Activated CD8-positive, alpha-beta T cell treated with anti-CD3 and anti-CD28 coated beads for 36 hours (primary cell): ENCODE measurements at regions not wholly inside any gene's neighbourhood (a gene's known extent, or its start where the extent isn't known, plus 50 kb on each side); places are given as distances from the start of the nearest gene placed in this dataset.

Source experiments
- ATAC-seq: fragments of 200-7000 bp; cut with Tn5 transposase; one replicate; pipeline ENCODE4 v1.10.0; 2021; ENCODE audit warnings: mild to moderate bottlenecking, moderate library complexity
- CTCF ChIA-PET: fragments of 350-600 bp; sonication (Branson Sonifier 250); formaldehyde crosslinking; loops from one replicate; lab custom pipeline; 2021; ENCODE audit warnings: antibody characterized with exemption; lab: Charles Lee
- POLR2A ChIA-PET: fragments of 350-600 bp; sonication (Branson Sonifier 250); formaldehyde crosslinking; loops from one replicate; lab custom pipeline; 2021; ENCODE audit warnings: antibody characterized with exemption; lab: Charles Lee
- DNase-seq: peaks from one replicate; pipeline ENCODE4 v3.0.0-alpha.2; 2020
- H3K27ac Mint-ChIP-seq: one replicate; pipeline ENCODE4 v1.8.0; 2021; ENCODE audit warnings: mild to moderate bottlenecking, mixed read lengths
- H3K27me3 Mint-ChIP-seq: one replicate; pipeline ENCODE4 v1.8.0; 2021; ENCODE audit warnings: mixed read lengths
- H3K36me3 Mint-ChIP-seq: one replicate; pipeline ENCODE4 v1.8.0; 2021; ENCODE audit warnings: low read depth, mixed read lengths
- H3K4me1 Mint-ChIP-seq: one replicate; pipeline ENCODE4 v1.8.0; 2021; ENCODE audit warnings: low read depth, mixed read lengths
- H3K4me3 Mint-ChIP-seq: one replicate; pipeline ENCODE4 v1.8.0; 2021; ENCODE audit warnings: mild to moderate bottlenecking, moderate library complexity, mixed read lengths
- H3K9me3 Mint-ChIP-seq: one replicate; pipeline ENCODE4 v1.8.0; 2021; ENCODE audit warnings: mixed read lengths
- CTCF ChIP-seq: fragments of 200-600 bp; IDR thresholded peaks from one replicate; pipeline ENCODE4 v1.8.0; 2022; ENCODE audit warnings: antibody characterized with exemption, mild to moderate bottlenecking
- intact Hi-C: fragments of 100-400 bp; cut with micrococcal nuclease; formaldehyde crosslinking; loops from one replicate; pipeline ENCODE4 v1.10.0; 2022

- peaks cover 44% of the 10 kb centered on the region for H3K27me3 Mint-ChIP-seq
- no peak overlapping the region for H3K27ac Mint-ChIP-seq
- DNase-seq, result no peak
- H3K4me3 Mint-ChIP-seq, result no peak overlapping the region
- no peaks in the 10 kb centered on the region for H3K9me3 Mint-ChIP-seq
- POLR2A ChIA-PET, result no interaction called here
- no peaks in the 10 kb centered on the region for H3K36me3 Mint-ChIP-seq
- peaks cover 4% of the 10 kb centered on the region for H3K4me1 Mint-ChIP-seq
- TF ChIP-seq CTCF, result no peak
- ATAC-seq, result no peak
- intact Hi-C loops, result no loop called here
- CTCF ChIA-PET, result no interaction called here
Measured at GRCh38 chr4:27085396-27085795, 224.8 kb downstream of the STIM2 start.

GRCh38 chr4:27087306-27088045 lies 226.8 kb downstream of the STIM2 start:
- H3K9me3 Mint-ChIP-seq, result no peaks in the 10 kb centered on the region
- H3K36me3 Mint-ChIP-seq, result no peaks in the 10 kb centered on the region
- no peak for TF ChIP-seq CTCF
- no peak overlapping the region for H3K4me3 Mint-ChIP-seq
- H3K4me1 Mint-ChIP-seq, result peaks cover 4% of the 10 kb centered on the region
- DNase-seq, result no peak
- no peak overlapping the region for H3K27ac Mint-ChIP-seq
- ChIA-PET CTCF (interaction anchor here (1.1 kb wide), 1 partner anchor 40 kb away, joined by 3 read pairs; no protein-coding TSS in a partner anchor), POLR2A (no interaction called here)
- ATAC-seq, result no peak
- intact Hi-C loops, result no loop called here
- H3K27me3 Mint-ChIP-seq, result peaks cover 50% of the 10 kb centered on the region

GRCh38 chr4:27088491-27088890 lies 227.8 kb downstream of the STIM2 start:
- intact Hi-C loops, result no loop called here
- DNase-seq (no peak), ATAC-seq (no peak)
- peaks cover 4% of the 10 kb centered on the region for H3K4me1 Mint-ChIP-seq
- CTCF ChIA-PET, result no interaction called here
- peaks cover 42% of the 10 kb centered on the region for H3K27me3 Mint-ChIP-seq
- H3K27ac Mint-ChIP-seq, result no peak overlapping the region
- no peaks in the 10 kb centered on the region for H3K36me3 Mint-ChIP-seq
- no peak overlapping the region for H3K4me3 Mint-ChIP-seq
- POLR2A ChIA-PET, result no interaction called here
- no peak for TF ChIP-seq CTCF
- no peaks in the 10 kb centered on the region for H3K9me3 Mint-ChIP-seq

GRCh38 chr4:27089186-27089585 lies 228.5 kb downstream of the STIM2 start:
- no peak for ATAC-seq
- Mint-ChIP-seq H3K27me3 (peaks cover 35% of the 10 kb centered on the region), H3K27ac (no peak overlapping the region), H3K36me3 (no peaks in the 10 kb centered on the region), H3K4me3 (no peak overlapping the region), H3K4me1 (peaks cover 4% of the 10 kb centered on the region), H3K9me3 (no peaks in the 10 kb centered on the region)
- POLR2A ChIA-PET, result no interaction called here
- intact Hi-C loops, result no loop called here
- DNase-seq, result no peak
- CTCF ChIA-PET, result no interaction called here
- no peak for TF ChIP-seq CTCF

GRCh38 chr4:27090406-27090805 lies 229.8 kb downstream of the STIM2 start:
- intact Hi-C loops, result no loop called here
- no peaks in the 10 kb centered on the region for H3K9me3 Mint-ChIP-seq
- peaks cover 1% of the 10 kb centered on the region for H3K4me1 Mint-ChIP-seq
- H3K4me3 Mint-ChIP-seq, result no peak overlapping the region
- ATAC-seq, result no peak
- H3K36me3 Mint-ChIP-seq, result no peaks in the 10 kb centered on the region
- peaks cover 28% of the 10 kb centered on the region for H3K27me3 Mint-ChIP-seq
- ChIA-PET CTCF (no interaction called here), POLR2A (no interaction called here)
- TF ChIP-seq CTCF, result no peak
- H3K27ac Mint-ChIP-seq, result no peak overlapping the region
- no peak for DNase-seq
